ENCODE measurements at regions not wholly inside any gene's neighbourhood (a gene's known extent, or its start where the extent isn't known, plus 50 kb on each side); places are given as distances from the start of the nearest gene placed in this dataset.

GRCh38 chr5:68430279-68430678, 214.7 kb downstream of the PIK3R1 start:
- DNase-seq (ENCODE audit: low spot score) (no peak), FAIRE-seq (no peak)

GRCh38 chr5:68431186-68431585, 215.6 kb downstream of the PIK3R1 start:
- no peak for FAIRE-seq

GRCh38 chr5:68431601-68432337, 216.2 kb downstream of the PIK3R1 start:
- FAIRE-seq = no peak
- DNase-seq (ENCODE audit: low spot score) = no peak

More at GRCh38 chr5:68431186-68431585, 215.6 kb downstream of the PIK3R1 start:
- no peak for DNase-seq (ENCODE audit: low spot score)

- FAIRE-seq = no peak
Observed at GRCh38 chr5:68432682-68433081, 217.1 kb downstream of the PIK3R1 start.

GRCh38 chr5:68433526-68433922, 218.0 kb downstream of the PIK3R1 start:
- no peak for DNase-seq (ENCODE audit: low spot score)
- no peak for FAIRE-seq

More at GRCh38 chr5:68432682-68433081, 217.1 kb downstream of the PIK3R1 start:
- no peak for DNase-seq (ENCODE audit: low spot score)

- no peak for FAIRE-seq
- DNase-seq (ENCODE audit: low spot score) = peak; percentile 95
Observed at GRCh38 chr5:68433923-68434879, 218.6 kb downstream of the PIK3R1 start.

GRCh38 chr5:68435611-68436010, 220.1 kb downstream of the PIK3R1 start:
- FAIRE-seq (no peak), DNase-seq (ENCODE audit: low spot score) (no peak)

GRCh38 chr5:68436686-68437520, 221.3 kb downstream of the PIK3R1 start:
- DNase-seq (ENCODE audit: low spot score) (no peak), FAIRE-seq (no peak)

GRCh38 chr5:68438876-68439275, 223.3 kb downstream of the PIK3R1 start:
- no peak for FAIRE-seq
- DNase-seq (ENCODE audit: low spot score) = no peak

- no peak for DNase-seq (ENCODE audit: low spot score)
- FAIRE-seq = no peak
Observed at GRCh38 chr5:68440245-68440644, 224.7 kb downstream of the PIK3R1 start.

GRCh38 chr5:68440651-68441050, 225.1 kb downstream of the PIK3R1 start:
- DNase-seq (ENCODE audit: low spot score) (no peak), FAIRE-seq (no peak)

- DNase-seq (ENCODE audit: low spot score) = no peak
- FAIRE-seq = no peak
Observed at GRCh38 chr5:68441309-68442073, 225.9 kb downstream of the PIK3R1 start.

- DNase-seq (ENCODE audit: low spot score) (no peak), FAIRE-seq (no peak)
Observed at GRCh38 chr5:68443091-68443490, 227.5 kb downstream of the PIK3R1 start.

GRCh38 chr5:68444048-68444447, 228.5 kb downstream of the PIK3R1 start:
- DNase-seq (ENCODE audit: low spot score) (no peak), FAIRE-seq (no peak)

GRCh38 chr5:68444833-68445232, 229.3 kb downstream of the PIK3R1 start:
- DNase-seq (ENCODE audit: low spot score) (no peak), FAIRE-seq (no peak)

- FAIRE-seq (no peak), DNase-seq (ENCODE audit: low spot score) (no peak)
Observed at GRCh38 chr5:68445257-68446069, 229.9 kb downstream of the PIK3R1 start.

- DNase-seq (ENCODE audit: low spot score) = no peak
- no peak for FAIRE-seq
Observed at GRCh38 chr5:68446070-68446357, 230.5 kb downstream of the PIK3R1 start.

- DNase-seq (ENCODE audit: low spot score) (no peak), FAIRE-seq (no peak)
Observed at GRCh38 chr5:68446487-68446894, 230.9 kb downstream of the PIK3R1 start.

- DNase-seq (ENCODE audit: low spot score) = no peak
Observed at GRCh38 chr5:68447136-68447929, 231.8 kb downstream of the PIK3R1 start.

More at GRCh38 chr5:68447136-68447929, 231.8 kb downstream of the PIK3R1 start:
- FAIRE-seq = no peak
